HG02884 (cell line): ENCODE measurements at regions not wholly inside any gene's neighbourhood (a gene's known extent, or its start where the extent isn't known, plus 50 kb on each side); places are given as distances from the start of the nearest gene placed in this dataset.

Experiments
- ATAC-seq: cut with Tn5 transposase; IDR thresholded peaks from one replicate; pipeline ENCODE4 v1.9.1; 2021; ENCODE audit warnings: mild to moderate bottlenecking, moderate library complexity; ENCODE audit not compliant: unreplicated experiment

DNA sequence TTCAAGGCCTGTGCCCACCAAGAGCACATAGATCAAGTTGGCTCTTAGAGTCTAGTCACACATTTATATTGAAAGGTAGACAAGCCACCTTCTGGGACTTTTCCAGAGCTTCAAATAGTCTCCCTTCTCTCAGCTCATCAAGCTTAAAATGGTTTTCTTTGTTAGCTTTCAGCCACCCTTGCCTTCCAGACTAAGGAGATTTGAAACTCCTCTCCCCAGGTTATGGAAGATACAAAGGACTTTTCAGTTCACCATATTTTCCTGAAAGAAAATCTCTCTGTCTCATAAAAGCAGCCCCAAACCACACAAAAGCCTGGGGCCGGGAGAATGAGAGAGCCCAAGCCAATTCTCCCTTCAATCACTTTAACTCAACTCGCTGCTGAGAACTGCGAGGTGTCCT lies 134.1 kb downstream of the ZC3H11B start:
- no peak for ATAC-seq

DNA sequence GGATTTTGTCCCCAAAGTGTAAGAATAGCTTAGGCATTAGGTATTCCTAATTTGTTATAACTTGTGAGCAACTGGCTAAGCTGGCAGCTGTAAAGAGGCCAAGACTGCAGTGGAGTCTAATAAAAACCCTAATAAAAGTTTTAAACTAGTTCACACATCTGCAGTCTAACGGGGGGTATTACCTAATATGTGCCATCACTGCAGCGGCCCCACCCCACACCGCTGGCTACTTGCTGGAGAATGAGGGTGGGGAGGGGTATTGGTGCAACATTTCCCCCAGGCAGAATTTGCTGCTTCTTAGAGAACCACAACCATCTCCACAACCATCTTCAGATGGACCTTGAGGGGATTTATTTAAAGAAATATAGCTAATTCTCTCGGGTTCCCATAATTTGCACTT lies 135.0 kb downstream of the ZC3H11B start:
- no peak for ATAC-seq

DNA sequence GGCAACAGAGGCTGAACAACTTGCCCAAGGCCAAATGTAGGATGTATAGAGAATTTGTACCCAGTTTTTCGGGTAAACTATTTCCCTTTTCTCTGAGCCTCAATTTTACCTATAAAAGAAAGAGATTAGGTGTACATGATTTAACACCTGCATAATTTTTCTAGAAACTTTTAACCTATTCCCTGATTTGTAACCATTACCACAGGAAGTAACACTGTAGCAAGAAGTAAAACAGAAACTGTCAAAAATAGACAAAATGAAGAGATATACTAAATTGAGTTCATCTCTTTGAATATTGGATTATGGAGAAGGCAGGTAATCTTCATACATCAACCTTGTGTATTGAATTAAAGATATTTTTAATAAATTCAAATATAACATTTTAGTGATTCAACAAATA lies 136.2 kb downstream of the ZC3H11B start:
- ATAC-seq, result peak; percentile 43

DNA sequence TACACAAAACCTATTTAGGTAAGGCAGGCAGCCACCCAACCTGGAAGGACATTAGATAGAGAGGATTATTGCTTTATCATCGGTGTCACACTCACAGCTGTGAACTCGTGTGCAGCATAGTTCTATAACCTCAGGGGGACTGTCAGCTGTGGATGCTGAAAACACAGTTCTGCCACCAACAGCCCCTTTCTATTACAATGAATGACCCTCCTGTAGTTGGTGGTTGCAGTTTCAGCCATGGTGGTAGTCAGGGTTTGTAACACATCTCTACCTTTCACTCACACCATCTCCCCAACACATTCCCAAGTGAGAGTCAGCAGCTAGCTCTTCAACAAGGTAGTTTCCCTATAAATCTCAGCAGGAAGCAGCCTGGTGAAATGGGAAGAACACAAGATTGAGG lies 136.8 kb downstream of the ZC3H11B start:
- ATAC-seq, result peak; percentile 60

DNA sequence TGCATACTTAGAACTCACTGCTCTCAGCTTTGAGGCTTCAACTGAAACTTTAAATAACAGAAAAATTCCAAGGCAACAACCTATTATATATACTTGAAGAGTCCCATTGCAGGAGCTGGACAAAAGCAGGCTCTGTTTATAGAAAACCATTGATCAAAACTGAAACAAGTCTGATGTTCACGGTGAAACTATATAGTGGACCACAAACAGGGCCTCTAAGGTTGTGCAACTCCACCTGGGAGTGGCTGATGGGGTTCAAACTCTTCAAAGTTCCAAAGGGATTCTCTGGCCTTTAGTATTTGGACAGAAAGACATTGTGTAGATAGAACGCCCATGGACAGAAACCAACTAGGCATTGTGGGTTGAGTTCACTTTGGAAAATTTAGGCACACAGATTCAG lies 140.3 kb downstream of the ZC3H11B start:
- no peak for ATAC-seq

GRCh38 chr1:219467524-219467923 lies 145.4 kb downstream of the ZC3H11B start:
- ATAC-seq, result no peak

DNA sequence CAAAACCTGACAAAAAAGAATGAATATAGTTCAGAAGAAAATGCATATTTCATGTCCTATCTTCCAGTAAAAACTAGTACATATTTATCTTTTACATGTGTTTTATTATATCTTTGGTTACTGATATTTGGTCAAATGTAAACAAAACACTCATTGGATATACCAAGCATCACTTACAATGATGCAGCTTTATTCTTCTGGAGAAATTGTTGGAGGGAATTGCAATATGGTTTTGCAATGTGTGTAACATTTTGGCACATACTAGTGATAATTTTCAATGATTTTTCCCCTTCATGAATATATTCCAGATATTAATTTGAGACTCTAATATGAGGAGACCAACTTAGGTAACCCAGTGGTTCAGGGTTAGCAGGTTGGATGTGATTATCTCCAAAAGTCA lies 146.1 kb downstream of the ZC3H11B start:
- no peak for ATAC-seq

- peak; percentile 56 for ATAC-seq
These were observed 147.5 kb downstream of the ZC3H11B start for GRCh38 chr1:219465212-219466093.

GRCh38 chr1:219463636-219464035 lies 149.3 kb downstream of the ZC3H11B start:
- ATAC-seq, result no peak

- ATAC-seq, result no peak
These were observed 150.9 kb downstream of the ZC3H11B start for GRCh38 chr1:219461981-219462400.

GRCh38 chr1:219460896-219461815 lies 151.7 kb downstream of the ZC3H11B start:
- peak; percentile 56 for ATAC-seq

DNA sequence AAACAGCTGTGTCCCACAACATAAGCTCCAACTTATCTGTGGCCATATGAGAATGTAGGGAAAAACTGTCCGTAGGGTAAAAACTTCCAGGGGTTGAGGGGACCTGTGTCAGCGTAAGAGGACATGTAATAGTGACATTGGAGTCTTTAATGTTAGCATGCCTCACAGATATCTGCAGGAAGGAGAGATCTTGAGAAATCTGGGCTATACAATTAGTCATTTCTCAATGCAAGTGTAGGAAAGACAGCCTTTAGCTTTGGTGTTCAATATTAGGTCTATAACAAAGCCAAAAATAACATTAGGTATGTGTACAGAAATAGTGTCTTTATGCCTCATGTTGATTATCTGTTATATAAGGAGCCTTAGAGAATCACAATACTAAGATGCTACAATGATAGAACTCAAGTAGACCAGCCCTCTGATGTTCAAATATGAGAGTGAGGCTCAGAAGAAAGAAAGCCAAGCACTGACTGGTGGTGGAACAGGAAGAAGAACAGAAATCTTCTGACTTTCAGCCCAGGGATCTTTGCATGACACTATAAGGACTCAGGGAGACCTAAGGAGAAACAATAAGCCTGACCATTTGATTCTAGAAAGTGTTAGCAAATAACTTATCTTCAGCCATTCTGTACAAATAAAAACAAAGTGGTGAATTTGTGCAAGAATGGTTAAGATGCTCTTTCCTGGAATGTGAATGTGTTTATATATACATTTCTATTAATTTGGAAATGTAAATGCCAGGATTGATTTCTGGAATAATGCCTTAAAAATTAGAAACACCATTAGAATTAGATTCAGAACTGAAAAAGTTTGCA lies 152.6 kb downstream of the ZC3H11B start:
- ATAC-seq, result no peak

DNA sequence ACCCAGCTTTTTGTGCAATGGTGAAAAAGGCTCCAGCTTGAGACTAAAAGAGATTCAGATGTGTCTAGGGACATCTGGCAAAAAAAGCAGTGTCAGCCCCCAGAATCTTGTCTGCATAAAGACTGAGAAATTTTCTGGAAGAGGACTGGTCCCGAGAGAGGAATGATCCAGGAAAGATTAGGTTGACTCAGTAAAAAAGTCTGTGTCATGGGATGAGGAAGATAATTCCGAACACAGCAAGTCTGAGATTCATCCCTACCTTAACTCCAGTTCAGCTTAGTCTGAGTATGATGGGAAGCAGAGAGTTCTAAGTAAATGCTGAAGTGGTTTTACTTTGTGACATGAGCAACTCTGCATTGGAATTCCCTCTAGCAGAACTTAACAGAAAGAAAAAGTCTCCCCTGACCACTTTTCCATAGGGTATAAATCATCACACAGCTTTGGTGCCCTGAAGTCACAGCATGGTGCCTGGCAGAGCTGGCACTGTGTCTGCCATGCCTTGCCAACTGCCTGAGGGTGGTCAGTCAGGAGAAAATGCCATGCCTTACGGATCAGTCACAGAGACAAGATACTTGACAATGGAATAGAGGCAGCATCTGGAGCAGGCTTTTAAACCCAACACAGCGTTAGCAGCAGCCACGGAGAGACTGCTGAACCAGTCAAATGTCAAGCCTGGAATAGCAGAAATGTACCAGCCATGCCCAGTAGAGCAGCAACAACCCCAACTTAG lies 153.4 kb downstream of the ZC3H11B start:
- ATAC-seq, result no peak

GRCh38 chr1:219446288-219446687 lies 166.6 kb downstream of the ZC3H11B start:
- ATAC-seq, result no peak

GRCh38 chr1:219445864-219446263 lies 167.0 kb downstream of the ZC3H11B start:
- no peak for ATAC-seq

DNA sequence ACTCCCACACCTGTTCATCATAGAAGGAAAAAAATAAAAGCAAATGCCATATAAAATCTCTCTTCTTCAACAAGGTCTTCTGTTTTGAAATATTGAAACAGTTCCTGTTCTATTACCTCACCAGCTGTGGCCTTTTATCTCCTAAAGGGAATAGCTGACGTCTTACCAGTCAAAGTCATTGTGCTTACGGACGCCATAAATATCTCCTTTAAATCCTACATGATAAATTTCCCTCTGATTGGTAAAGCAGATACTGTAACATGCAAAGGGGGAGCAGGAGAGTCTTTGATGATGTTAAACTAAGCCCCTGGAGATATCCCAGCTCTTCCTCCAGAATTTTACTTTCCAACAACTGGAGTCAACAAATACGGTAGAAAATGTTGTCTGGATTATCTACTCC lies 168.4 kb downstream of the ZC3H11B start:
- ATAC-seq, result no peak

DNA sequence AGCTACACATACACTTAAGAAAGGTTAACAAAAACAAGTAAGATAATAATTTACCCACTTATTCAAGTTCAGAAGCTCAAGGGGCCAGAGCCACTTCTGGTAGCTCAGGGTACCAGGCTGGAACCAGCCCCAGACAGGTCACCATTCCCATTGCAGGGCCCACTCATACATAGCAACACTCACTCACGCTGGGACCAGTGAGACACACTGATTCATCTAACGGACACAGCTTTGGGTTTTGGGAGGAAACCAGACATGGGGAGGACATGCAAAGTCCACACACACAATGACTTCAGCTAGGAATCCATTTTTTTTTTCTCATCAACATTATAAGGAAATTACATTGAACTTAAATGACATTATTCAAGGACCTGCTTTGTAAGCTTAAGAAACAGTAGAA lies 169.1 kb downstream of the ZC3H11B start:
- no peak for ATAC-seq

DNA sequence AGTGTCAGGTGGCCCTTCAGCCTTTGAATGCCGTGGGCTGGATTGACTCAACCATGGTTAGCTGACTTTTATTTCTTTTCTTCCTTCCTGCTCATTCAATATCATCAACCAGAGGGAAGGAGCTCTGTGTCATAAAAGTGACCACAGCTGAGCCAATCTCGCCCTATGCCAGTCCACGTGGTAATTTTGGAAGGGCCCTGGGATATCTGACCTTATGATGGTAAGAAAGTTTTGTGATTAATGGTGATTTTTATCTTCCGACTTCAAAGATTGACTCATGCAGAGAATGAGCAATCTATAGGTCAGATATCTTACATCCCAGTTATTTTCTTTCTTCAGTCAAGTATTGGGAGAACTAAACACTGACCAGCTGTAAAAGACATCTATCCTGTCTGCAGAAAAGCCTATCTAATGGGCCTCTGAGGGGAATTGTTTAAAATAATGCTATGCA lies 170.3 kb downstream of the ZC3H11B start:
- no peak for ATAC-seq

- ATAC-seq, result no peak
These were observed 171.0 kb downstream of the ZC3H11B start for GRCh38 chr1:219441884-219442283.

DNA sequence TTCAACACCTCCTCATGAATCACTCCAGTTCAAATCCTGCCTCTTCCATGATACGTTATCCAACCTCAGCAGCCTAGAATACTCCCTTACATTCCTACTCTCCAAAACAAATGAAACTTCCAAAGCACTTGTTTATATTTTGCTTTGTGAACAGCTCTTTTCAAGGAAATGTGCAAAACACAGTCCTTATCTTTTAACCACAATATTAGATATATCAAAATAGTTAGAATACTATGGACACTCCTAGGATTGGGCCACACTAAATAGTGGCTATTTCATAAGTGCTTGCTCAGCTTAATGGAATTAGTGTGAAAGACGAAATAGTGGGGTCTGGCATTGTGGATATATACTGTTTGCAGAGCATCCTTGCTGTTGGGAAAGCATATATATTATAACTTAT lies 173.5 kb downstream of the ZC3H11B start:
- ATAC-seq, result no peak
